HG03064 (cell line): ENCODE measurements at regions not wholly inside any gene's neighbourhood (a gene's known extent, or its start where the extent isn't known, plus 50 kb on each side); places are given as distances from the start of the nearest gene placed in this dataset.

Source experiments
- ATAC-seq: cut with Tn5 transposase; IDR thresholded peaks from one replicate; pipeline ENCODE4 v1.9.1; 2021; ENCODE audit warnings: low read depth; ENCODE audit not compliant: unreplicated experiment

DNA sequence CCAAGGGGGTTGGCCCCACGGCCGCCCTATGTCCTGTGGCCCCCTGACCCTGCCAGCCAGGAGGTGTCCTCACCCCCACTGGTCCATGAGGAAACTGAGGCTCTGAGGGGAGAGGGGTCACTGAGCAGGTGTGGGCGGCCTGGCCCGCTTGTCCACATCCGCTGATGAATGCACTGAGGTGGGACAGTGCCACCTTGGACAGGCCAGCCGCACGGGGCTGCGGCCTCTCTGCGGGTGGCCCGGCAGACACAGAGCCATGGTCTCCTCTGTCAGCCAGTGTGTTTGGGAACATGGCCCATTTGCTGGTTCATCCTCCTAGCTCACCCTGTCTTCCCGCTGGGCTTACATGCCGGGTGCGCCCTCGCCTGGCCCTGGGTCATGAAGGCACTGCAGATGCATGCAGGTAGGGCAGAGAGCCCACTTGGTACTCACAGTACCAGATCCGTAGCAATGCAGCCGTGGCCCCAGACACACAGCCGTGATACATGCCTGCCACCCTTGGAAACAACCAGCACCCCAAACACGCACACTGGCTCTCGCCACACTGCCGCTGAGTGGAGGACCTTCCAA, 93.9 kb downstream of the ENGASE start:
- ATAC-seq: no peak

DNA sequence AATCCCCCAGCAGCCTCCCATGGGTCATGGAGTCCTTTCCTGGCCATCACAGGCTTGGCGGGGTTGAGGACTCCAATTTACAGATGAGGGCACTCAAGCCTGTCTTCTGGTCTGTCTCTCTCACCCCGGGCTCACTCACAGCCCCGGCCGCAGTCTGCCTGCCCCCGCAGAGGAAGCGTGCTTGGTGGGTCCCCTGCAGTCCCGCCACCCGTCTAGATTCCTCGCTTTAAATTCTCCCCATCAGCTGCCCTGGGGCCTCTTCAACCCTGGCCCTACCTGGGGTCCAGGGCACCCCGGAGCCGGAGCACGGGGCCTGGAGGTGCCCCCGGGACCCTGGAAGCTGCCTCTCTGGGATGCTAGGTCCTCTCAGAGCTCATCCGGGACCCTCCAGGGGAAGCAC, 92.9 kb downstream of the ENGASE start:
- ATAC-seq: no peak

DNA sequence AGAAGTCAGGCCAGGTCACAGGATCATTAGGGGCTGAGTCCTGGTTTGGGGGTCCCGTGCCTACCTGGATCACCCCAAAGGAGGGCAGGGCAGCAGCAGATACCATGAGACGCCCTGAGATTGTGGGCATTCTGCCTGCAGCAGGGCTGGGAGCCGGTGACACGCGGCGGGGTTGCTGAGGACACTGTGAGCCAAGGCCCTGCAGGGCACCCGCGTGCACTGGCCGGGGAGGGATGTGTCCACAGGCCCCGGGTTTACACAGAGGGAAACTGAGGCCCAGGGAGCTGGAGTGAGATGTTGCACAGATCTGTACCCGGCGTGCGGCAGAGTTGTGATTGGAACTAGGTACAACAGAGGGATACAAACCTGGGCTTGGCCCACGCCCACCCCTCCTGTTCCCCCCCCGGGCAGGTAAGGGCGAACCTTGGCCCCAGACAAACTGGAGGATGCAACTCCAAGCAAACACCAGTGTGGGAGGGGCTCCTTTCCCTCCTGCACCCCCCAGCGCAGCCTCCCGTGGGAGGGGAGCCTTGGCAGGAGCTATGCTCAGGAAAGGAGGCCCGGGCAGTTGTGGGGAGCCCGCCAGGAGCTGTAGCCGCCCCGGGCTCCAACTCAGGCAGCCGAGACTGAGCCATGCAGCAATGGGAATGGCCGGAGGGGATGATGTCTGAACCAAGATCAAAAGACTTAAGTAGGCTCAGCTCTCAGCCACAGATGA, 91.3 kb downstream of the ENGASE start:
- no peak for ATAC-seq

- ATAC-seq: no peak
Measured at GRCh38 chr17:79164913-79165695, 90.5 kb downstream of the ENGASE start.

DNA sequence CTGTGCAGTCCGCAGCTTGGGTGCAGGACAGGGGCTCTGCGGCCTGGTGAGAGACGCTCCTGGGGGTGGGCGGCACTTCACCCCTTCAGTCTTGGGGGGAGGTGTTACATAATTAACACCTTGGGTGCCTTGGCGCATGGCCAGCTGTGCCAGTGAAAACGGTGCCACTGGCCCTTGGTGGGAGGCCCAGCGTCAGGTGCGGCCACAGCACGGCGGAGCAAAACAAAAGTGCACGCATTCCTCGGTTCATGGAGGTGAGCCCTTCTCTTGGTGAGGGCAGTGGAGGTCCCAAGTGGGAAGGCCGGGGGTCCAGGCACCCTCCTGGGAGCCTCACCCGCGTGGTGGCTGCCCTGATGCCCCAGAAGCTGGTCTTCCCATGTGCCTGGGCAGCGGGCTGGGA, 89.8 kb downstream of the ENGASE start:
- no peak for ATAC-seq

DNA sequence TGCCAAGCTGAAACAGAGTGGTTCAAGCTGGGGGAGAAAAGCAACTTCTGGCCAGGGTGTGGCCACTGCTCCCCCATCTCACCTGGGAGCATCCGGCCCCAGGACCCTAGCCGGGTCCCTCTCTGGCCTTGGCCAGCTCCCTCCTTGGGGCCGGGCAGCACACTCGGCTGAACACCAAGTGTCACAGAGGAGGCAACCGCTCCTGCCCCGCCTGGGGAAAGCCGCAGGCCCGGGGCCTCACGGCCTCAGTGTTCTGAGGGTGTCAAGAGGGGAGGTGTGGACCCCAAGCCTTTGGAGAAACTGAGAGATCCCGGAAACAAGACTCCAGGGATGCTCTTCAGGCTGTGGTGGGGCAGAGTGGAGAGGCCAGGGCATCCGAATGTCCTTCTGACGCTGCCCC, 88.4 kb downstream of the ENGASE start:
- ATAC-seq: no peak

DNA sequence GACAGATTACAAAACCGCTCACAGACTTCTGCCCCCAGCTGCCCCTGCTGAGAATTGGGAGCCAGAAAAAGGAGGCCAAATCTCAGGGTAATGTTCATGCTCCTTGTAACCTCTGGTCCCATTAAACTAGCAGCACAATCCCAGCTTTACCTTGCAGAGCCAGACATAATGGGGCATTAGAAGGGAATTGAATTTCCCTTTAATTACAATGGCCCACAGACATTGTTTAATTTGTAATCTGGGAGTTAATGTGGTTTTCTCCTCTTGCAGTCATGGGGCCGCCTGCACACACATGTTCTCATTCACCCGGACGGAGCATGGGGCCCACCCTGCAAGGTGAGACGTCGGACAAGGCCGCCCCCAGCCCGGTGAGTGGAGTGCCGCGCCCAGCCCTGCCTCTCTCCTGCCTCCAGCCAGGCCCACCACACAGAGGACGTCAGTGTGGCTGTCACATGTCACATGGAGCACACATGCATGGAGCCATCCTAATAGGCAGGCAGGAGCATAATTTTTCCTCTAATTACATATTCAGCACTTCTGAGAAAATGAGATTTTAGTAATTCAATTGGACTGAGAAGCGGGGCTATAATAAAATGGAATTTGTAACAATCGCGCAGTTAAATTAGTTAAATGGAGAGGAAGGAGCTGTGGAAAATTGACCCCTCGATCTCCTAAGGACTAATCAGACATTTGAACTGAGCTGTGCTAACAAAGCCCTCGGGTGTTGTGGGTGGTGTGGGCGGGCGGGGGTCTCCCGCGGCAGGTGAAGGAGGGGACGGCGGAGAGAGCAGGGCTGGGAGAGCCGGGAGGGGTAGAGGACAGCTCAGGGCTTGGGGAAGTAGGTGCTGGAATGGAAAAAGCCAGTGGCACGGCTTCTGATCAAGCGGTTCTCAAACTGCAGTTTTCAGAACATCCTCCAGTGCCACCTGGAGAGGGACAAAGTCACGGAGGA, 87.7 kb downstream of the ENGASE start:
- ATAC-seq: no peak

- ATAC-seq: no peak
Measured at GRCh38 chr17:79160980-79161636, 86.5 kb downstream of the ENGASE start.

GRCh38 chr17:79159926-79160325, 85.3 kb downstream of the ENGASE start:
- no peak for ATAC-seq

DNA sequence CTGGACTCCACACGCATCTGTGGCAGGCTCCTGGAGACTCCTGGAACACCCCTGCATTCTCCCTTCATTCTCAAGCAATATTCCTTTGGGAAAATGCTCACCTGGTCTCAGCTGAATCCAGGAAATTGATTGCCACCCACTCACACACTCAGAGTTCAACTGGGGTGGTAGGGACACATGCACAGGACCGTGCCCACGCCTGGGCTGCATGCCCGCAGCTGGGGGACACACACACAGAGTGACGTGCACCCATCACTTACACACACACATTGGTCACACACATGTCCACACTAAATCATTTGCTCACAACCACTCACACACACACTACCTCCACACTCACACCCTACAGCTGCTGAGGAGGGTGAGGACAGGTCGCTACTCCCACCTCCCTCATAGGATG, 84.8 kb downstream of the ENGASE start:
- ATAC-seq: no peak

DNA sequence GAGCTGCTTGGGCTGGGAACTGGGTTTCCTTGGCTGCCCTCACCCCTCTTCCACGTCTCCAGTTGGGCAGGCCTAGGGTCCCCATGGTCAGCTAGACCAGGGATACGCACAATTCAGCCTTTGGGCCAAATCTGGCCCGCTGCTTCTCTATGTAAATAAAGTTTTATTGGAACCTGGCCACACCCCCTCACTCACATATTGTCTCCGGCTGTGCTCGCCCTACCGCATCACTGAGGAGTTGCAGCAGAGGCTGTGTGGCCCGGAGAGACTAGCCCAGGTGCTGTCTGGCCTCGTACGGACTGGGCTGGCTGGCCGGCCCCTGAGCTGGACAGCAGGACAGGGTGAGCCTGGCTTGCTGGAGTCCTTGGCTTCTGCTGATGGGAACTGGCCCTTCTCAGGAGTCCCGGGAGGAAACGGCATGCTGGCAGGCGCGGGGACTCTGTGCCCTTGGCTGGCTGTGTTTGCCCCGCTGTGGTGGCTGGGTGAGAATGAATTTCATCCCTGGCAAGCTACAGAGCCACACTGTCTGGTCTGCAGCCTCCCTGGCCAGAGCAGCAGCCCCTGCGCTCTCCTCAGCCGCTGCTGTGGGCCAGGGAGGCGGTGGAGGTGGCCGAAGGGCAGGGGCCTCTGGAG, 82.0 kb downstream of the ENGASE start:
- ATAC-seq: no peak

- ATAC-seq: no peak
Measured at GRCh38 chr17:79155701-79156100, 81.1 kb downstream of the ENGASE start.

GRCh38 chr17:79154951-79155585, 80.4 kb downstream of the ENGASE start:
- no peak for ATAC-seq

GRCh38 chr17:79154446-79154845, 79.8 kb downstream of the ENGASE start:
- no peak for ATAC-seq

DNA sequence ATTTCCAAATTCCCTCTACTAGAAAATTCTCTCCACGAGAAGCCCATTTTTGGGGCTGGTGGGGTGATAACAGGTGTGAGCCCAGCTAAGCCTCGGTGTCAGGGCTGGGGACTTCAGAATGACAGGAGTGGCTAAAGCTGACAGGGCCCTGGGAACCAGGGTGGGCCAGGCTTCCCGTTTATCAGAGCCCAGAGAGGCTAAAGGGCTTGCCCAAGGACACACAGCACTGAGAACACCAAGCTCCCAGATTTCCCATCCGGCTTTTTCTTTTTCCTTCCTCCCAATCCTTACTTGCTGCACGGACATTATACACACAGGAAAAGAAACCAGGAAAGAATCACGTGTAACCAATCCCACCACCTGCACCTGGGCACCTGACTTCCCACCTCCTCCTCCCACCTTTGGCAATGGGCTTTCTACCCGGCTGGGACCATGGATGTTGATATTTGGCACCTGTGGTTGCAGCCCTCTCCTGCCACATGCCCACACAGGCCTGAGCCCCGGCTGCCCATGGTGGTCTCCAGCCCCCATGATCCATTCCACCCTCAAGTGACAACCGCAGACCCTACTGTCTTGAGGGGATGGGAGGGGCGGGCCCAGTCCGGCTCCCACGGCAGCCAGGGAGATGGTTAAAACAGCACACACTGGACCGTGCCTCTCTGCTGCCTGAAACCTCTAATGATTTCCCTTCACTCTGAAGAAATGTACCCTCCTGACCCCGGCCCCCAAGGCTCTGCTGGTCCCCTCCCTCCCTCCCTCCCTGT, 78.9 kb downstream of the ENGASE start:
- no peak for ATAC-seq

- no peak for ATAC-seq
Measured at GRCh38 chr17:79152636-79153035, 78.0 kb downstream of the ENGASE start.

- ATAC-seq: no peak
Measured at GRCh38 chr17:79152110-79152509, 77.5 kb downstream of the ENGASE start.

- ATAC-seq: no peak
Measured at GRCh38 chr17:79150799-79151198, 76.2 kb downstream of the ENGASE start.
